ENCODE measurements at regions not wholly inside any gene's neighbourhood (a gene's known extent, or its start where the extent isn't known, plus 50 kb on each side); places are given as distances from the start of the nearest gene placed in this dataset.

- Histone ChIP-seq H3K36me3 (ENCODE audit: insufficient read depth, low read length) (no peaks in the 10 kb centered on the region), H3K9ac (ENCODE audit: low read depth, low read length, poor library complexity, severe bottlenecking) (no peak overlapping the region), H3K4me1 (ENCODE audit: insufficient read depth, low read length, poor library complexity, severe bottlenecking) (no peaks in the 10 kb centered on the region), H3K4me2 (ENCODE audit: low read depth, low read length, poor library complexity, severe bottlenecking) (no peak overlapping the region), H3K4me3 (ENCODE audit: low read length, poor library complexity, severe bottlenecking) (no peak overlapping the region), H4K20me1 (ENCODE audit: insufficient read depth, low read length, poor library complexity, severe bottlenecking) (no peaks in the 10 kb centered on the region), H2AFZ (ENCODE audit: low read length) (no peak overlapping the region), H3K79me2 (ENCODE audit: insufficient read depth, low read length) (no peaks in the 10 kb centered on the region), H3F3A (ENCODE audit: low read depth) (no peaks in the 10 kb centered on the region), H3K27me3 (ENCODE audit: insufficient read depth, low read length, poor library complexity, severe bottlenecking) (no peaks in the 10 kb centered on the region), H3K9me3 (ENCODE audit: insufficient read depth, low read depth, low read length) (no peaks in the 10 kb centered on the region), H3K9me2 (replicated peaks; ENCODE audit: low read depth, low read length) (no peaks in the 10 kb centered on the region)
- TF ChIP-seq CTCF (conservative IDR thresholded peaks at IDR 0.05; ENCODE audit: low read length), result no peak
- no peak for TF ChIP-seq EZH2phosphoT487 (IDR thresholded peaks at IDR 0.05; ENCODE audit: borderline replicate concordance)
Measured at GRCh38 chr6:134481966-134482365, 164.1 kb upstream of the SGK1 start.

- H3K9me3 ChIP-seq (ENCODE audit: insufficient read depth, low read depth, low read length), result no peaks in the 10 kb centered on the region
- H4K20me1 ChIP-seq (ENCODE audit: insufficient read depth, low read length, poor library complexity, severe bottlenecking), result no peaks in the 10 kb centered on the region
- H2AFZ ChIP-seq (ENCODE audit: low read length), result no peak overlapping the region
- no peaks in the 10 kb centered on the region for H3K79me2 ChIP-seq (ENCODE audit: insufficient read depth, low read length)
- no peak overlapping the region for H3K4me2 ChIP-seq (ENCODE audit: low read depth, low read length, poor library complexity, severe bottlenecking)
- H3K36me3 ChIP-seq (ENCODE audit: insufficient read depth, low read length), result no peaks in the 10 kb centered on the region
- H3K9ac ChIP-seq (ENCODE audit: low read depth, low read length, poor library complexity, severe bottlenecking), result no peak overlapping the region
- H3K4me1 ChIP-seq (ENCODE audit: insufficient read depth, low read length, poor library complexity, severe bottlenecking), result no peaks in the 10 kb centered on the region
- H3K9me2 ChIP-seq (replicated peaks; ENCODE audit: low read depth, low read length), result no peaks in the 10 kb centered on the region
- H3F3A ChIP-seq (ENCODE audit: low read depth), result no peaks in the 10 kb centered on the region
- no peaks in the 10 kb centered on the region for H3K27me3 ChIP-seq (ENCODE audit: insufficient read depth, low read length, poor library complexity, severe bottlenecking)
- TF ChIP-seq CTCF (conservative IDR thresholded peaks at IDR 0.05; ENCODE audit: low read length), result no peak
- no peak for TF ChIP-seq EZH2phosphoT487 (IDR thresholded peaks at IDR 0.05; ENCODE audit: borderline replicate concordance)
- no peak overlapping the region for H3K4me3 ChIP-seq (ENCODE audit: low read length, poor library complexity, severe bottlenecking)
Measured at GRCh38 chr6:134480593-134480992, 162.7 kb upstream of the SGK1 start.

GRCh38 chr6:134478764-134479399 lies 161.0 kb upstream of the SGK1 start:
- H3K27me3 ChIP-seq (ENCODE audit: insufficient read depth, low read length, poor library complexity, severe bottlenecking), result no peaks in the 10 kb centered on the region
- H3K4me1 ChIP-seq (ENCODE audit: insufficient read depth, low read length, poor library complexity, severe bottlenecking), result no peaks in the 10 kb centered on the region
- no peak overlapping the region for H3K4me3 ChIP-seq (ENCODE audit: low read length, poor library complexity, severe bottlenecking)
- no peak overlapping the region for H3K4me2 ChIP-seq (ENCODE audit: low read depth, low read length, poor library complexity, severe bottlenecking)
- no peaks in the 10 kb centered on the region for H3K9me2 ChIP-seq (replicated peaks; ENCODE audit: low read depth, low read length)
- no peaks in the 10 kb centered on the region for H3K79me2 ChIP-seq (ENCODE audit: insufficient read depth, low read length)
- H3K9me3 ChIP-seq (ENCODE audit: insufficient read depth, low read depth, low read length), result no peaks in the 10 kb centered on the region
- H2AFZ ChIP-seq (ENCODE audit: low read length), result no peak overlapping the region
- TF ChIP-seq EZH2phosphoT487 (IDR thresholded peaks at IDR 0.05; ENCODE audit: borderline replicate concordance) (no peak), CTCF (conservative IDR thresholded peaks at IDR 0.05; ENCODE audit: low read length) (no peak)
- no peaks in the 10 kb centered on the region for H3K36me3 ChIP-seq (ENCODE audit: insufficient read depth, low read length)
- H3F3A ChIP-seq (ENCODE audit: low read depth), result no peaks in the 10 kb centered on the region
- no peaks in the 10 kb centered on the region for H4K20me1 ChIP-seq (ENCODE audit: insufficient read depth, low read length, poor library complexity, severe bottlenecking)
- no peak overlapping the region for H3K9ac ChIP-seq (ENCODE audit: low read depth, low read length, poor library complexity, severe bottlenecking)

Data from Loucy (cell line).